ENCODE measurements at regions not wholly inside any gene's neighbourhood (a gene's known extent, or its start where the extent isn't known, plus 50 kb on each side); places are given as distances from the start of the nearest gene placed in this dataset.

- TF ChIP-seq CTCF (IDR thresholded peaks at IDR 0.05; ENCODE audit: low read depth, low read length): no peak
Measured at GRCh38 chr3:68006646-68007045, 352.2 kb upstream of the SUCLG2 start.

GRCh38 chr3:68004091-68004490, 349.7 kb upstream of the SUCLG2 start:
- TF ChIP-seq CTCF (IDR thresholded peaks at IDR 0.05; ENCODE audit: low read depth, low read length): no peak
- no peak overlapping the region for H3K4me3 ChIP-seq (ENCODE audit: low read depth, low read length)

More at GRCh38 chr3:68006646-68007045, 352.2 kb upstream of the SUCLG2 start:
- H3K4me3 ChIP-seq (ENCODE audit: low read depth, low read length): no peak overlapping the region

- no peak overlapping the region for H3K4me3 ChIP-seq (ENCODE audit: low read depth, low read length)
- no peak for TF ChIP-seq CTCF (IDR thresholded peaks at IDR 0.05; ENCODE audit: low read depth, low read length)
Measured at GRCh38 chr3:67998281-67998680, 343.9 kb upstream of the SUCLG2 start.

GRCh38 chr3:67995206-67995605, 340.8 kb upstream of the SUCLG2 start:
- no peak for TF ChIP-seq CTCF (IDR thresholded peaks at IDR 0.05; ENCODE audit: low read depth, low read length)
- no peak overlapping the region for H3K4me3 ChIP-seq (ENCODE audit: low read depth, low read length)

- TF ChIP-seq CTCF (IDR thresholded peaks at IDR 0.05; ENCODE audit: low read depth, low read length): no peak
- H3K4me3 ChIP-seq (ENCODE audit: low read depth, low read length): no peak overlapping the region
Measured at GRCh38 chr3:67986706-67987105, 332.3 kb upstream of the SUCLG2 start.

GRCh38 chr3:67983166-67983565, 328.8 kb upstream of the SUCLG2 start:
- no peak for TF ChIP-seq CTCF (IDR thresholded peaks at IDR 0.05; ENCODE audit: low read depth, low read length)
- H3K4me3 ChIP-seq (ENCODE audit: low read depth, low read length): no peak overlapping the region

- no peak overlapping the region for H3K4me3 ChIP-seq (ENCODE audit: low read depth, low read length)
- no peak for TF ChIP-seq CTCF (IDR thresholded peaks at IDR 0.05; ENCODE audit: low read depth, low read length)
Measured at GRCh38 chr3:67981077-67981476, 326.7 kb upstream of the SUCLG2 start.
